Heart left ventricle (tissue), 13 donors: ENCODE measurements at regions not wholly inside any gene's neighbourhood (a gene's known extent, or its start where the extent isn't known, plus 50 kb on each side); places are given as distances from the start of the nearest gene placed in this dataset.

Experiments
- POLR2A ChIP-seq, 2 donors: fragments of 450-650 bp; IDR thresholded peaks; one replicate each; pipeline ENCODE4 v1.6.1; 2017; ENCODE audit warnings: antibody characterized with exemption in 2 of 2, mild to moderate bottlenecking in 2 of 2, moderate library complexity in 2 of 2
- TF ChIP-seq, protein P1 (sequence below), 12 donors: fragments of 200-600 bp; sonication (generic) in 4 of 12; IDR thresholded peaks; one replicate each; pipeline versions ENCODE4 v1.5.0 to v1.8.0; 2018 to 2022; ENCODE audit warnings: antibody characterized with exemption in 12 of 12, mild to moderate bottlenecking in 5 of 12
- donor health status: ischemic (EF 13 %, LVEDD 7.1; RV severe dilation, severe dysfunction).
- donor health status: DM: no; HTN: yes; CAD: no.
- donor health status: DM: no; HTN: no; CAD: no.
- donor health status: ischemic (EF 25% LVEDD 6.9; RV normal size, moderate dysfunction).
- donor health status: ischemic (EF 25% LVEDD 5.7; RV mildly dilated, moderate dysfunction).
- donor health status: ischemic (EF 35%, LVEDD 5.7; RV mildly dilated, moderate dysfunction).
- donor health status: nonischemic (EF 11% LVEDD 7.7; RV severe dilation, severe dysfunction).
- donor health status: DM: yes; HTN: yes; CAD: no.
- donor health status: PGD.
- donor health status: ischemic (EF 29% LVEDD 5.4; RV normal size, mild dysfunction).
- donor health status: nonischemic (EF 23%, LVEDD 6.1; RV moderate dilation, normal function).

DNA sequence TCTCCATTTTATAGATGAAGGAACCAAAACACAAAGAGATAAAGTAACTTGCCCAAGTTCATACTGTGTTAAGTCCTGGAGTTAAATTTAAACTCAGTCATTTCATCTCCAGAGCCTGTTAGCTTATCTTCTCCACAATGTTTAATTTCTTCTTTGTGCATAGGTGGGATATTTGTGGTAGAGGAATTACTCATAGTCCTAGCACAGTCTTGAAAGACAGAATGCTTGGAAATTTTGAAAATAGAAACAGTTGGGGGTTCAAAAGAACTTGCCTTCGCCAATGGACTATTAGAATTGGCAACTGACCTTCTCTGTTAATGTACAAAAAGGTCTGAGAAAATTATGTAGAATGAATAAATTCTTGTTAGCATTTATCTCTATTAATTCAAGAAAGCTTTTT is 832.0 kb upstream of the PRMT6 start:
- TF ChIP-seq, protein P1, sequence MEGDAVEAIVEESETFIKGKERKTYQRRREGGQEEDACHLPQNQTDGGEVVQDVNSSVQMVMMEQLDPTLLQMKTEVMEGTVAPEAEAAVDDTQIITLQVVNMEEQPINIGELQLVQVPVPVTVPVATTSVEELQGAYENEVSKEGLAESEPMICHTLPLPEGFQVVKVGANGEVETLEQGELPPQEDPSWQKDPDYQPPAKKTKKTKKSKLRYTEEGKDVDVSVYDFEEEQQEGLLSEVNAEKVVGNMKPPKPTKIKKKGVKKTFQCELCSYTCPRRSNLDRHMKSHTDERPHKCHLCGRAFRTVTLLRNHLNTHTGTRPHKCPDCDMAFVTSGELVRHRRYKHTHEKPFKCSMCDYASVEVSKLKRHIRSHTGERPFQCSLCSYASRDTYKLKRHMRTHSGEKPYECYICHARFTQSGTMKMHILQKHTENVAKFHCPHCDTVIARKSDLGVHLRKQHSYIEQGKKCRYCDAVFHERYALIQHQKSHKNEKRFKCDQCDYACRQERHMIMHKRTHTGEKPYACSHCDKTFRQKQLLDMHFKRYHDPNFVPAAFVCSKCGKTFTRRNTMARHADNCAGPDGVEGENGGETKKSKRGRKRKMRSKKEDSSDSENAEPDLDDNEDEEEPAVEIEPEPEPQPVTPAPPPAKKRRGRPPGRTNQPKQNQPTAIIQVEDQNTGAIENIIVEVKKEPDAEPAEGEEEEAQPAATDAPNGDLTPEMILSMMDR (IDR thresholded peaks at IDR 0.05) = no peak
- no peak for TF ChIP-seq POLR2A (IDR thresholded peaks at IDR 0.05)
